Activated B cell treated with CpG ODN at 0.5 μM for 24 hours (primary cell): ENCODE measurements at regions not wholly inside any gene's neighbourhood (a gene's known extent, or its start where the extent isn't known, plus 50 kb on each side); places are given as distances from the start of the nearest gene placed in this dataset.

Source experiments
- ATAC-seq: fragments of 200-7000 bp; cut with Tn5 transposase; one replicate; pipeline ENCODE4 v1.10.0; 2021; ENCODE audit warnings: low read depth, mild to moderate bottlenecking, moderate library complexity
- CTCF ChIA-PET: fragments of 350-600 bp; sonication (Branson Sonifier 250); formaldehyde crosslinking; loops from one replicate; lab custom pipeline; 2021; ENCODE audit warnings: antibody characterized with exemption; lab: Charles Lee
- POLR2A ChIA-PET: fragments of 350-600 bp; sonication (Branson Sonifier 250); formaldehyde crosslinking; loops from one replicate; lab custom pipeline; 2021; ENCODE audit warnings: antibody characterized with exemption; lab: Charles Lee
- DNase-seq: peaks from one replicate; pipeline ENCODE4 v3.0.0; 2022
- H3K27ac Mint-ChIP-seq: one replicate; pipeline ENCODE4 v1.8.0; 2020; ENCODE audit warnings: mixed read lengths
- H3K27me3 Mint-ChIP-seq: one replicate; pipeline ENCODE4 v1.8.0; 2021; ENCODE audit warnings: mixed read lengths
- H3K36me3 Mint-ChIP-seq: one replicate; pipeline ENCODE4 v1.8.0; 2021; ENCODE audit warnings: low read depth, mixed read lengths
- H3K4me1 Mint-ChIP-seq: one replicate; pipeline ENCODE4 v1.8.0; 2021; ENCODE audit warnings: mixed read lengths
- H3K4me3 Mint-ChIP-seq: one replicate; pipeline ENCODE4 v1.8.0; 2020; ENCODE audit warnings: mild to moderate bottlenecking, mixed read lengths
- H3K9me3 Mint-ChIP-seq: one replicate; pipeline ENCODE4 v1.8.0; 2020; ENCODE audit warnings: mixed read lengths
- intact Hi-C: fragments of 100-400 bp; cut with micrococcal nuclease; formaldehyde crosslinking; loops from one replicate; pipeline ENCODE4 v1.15.1; 2024
- TF ChIP-seq, protein P1 (sequence below): fragments of 200-600 bp; IDR thresholded peaks from one replicate; pipeline ENCODE4 v1.8.0; 2022; ENCODE audit warnings: antibody characterized with exemption, mild to moderate bottlenecking

DNA sequence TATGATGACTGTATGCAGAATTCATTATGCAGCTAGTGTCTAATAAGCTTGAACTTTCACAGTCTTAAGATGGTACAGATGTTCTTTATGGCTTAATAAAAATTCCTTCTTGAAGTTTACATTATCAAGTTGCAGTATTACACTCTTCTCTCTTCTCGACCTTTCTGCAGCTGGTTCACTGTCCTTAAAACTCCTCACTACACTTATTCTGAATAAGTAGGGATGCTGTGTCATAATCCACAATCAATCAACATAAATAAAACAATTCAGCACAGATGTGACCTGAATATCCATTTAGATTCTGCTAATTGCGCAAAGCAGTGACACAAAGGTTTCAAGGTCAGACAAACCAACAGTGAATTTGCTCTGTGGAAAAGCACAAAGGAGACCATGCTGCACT lies 356.8 kb downstream of the SUCLG1 start:
- CTCF ChIA-PET: no interaction called here
- ATAC-seq (no peak), DNase-seq (no peak)
- H3K27ac Mint-ChIP-seq: no peak overlapping the region
- POLR2A ChIA-PET: no interaction called here
- intact Hi-C loops: no loop called here
- no peaks in the 10 kb centered on the region for H3K36me3 Mint-ChIP-seq
- H3K4me3 Mint-ChIP-seq: no peak overlapping the region
- no peaks in the 10 kb centered on the region for H3K27me3 Mint-ChIP-seq
- no peaks in the 10 kb centered on the region for H3K4me1 Mint-ChIP-seq
- peaks cover 14% of the 10 kb centered on the region for H3K9me3 Mint-ChIP-seq
- TF ChIP-seq, protein P1, sequence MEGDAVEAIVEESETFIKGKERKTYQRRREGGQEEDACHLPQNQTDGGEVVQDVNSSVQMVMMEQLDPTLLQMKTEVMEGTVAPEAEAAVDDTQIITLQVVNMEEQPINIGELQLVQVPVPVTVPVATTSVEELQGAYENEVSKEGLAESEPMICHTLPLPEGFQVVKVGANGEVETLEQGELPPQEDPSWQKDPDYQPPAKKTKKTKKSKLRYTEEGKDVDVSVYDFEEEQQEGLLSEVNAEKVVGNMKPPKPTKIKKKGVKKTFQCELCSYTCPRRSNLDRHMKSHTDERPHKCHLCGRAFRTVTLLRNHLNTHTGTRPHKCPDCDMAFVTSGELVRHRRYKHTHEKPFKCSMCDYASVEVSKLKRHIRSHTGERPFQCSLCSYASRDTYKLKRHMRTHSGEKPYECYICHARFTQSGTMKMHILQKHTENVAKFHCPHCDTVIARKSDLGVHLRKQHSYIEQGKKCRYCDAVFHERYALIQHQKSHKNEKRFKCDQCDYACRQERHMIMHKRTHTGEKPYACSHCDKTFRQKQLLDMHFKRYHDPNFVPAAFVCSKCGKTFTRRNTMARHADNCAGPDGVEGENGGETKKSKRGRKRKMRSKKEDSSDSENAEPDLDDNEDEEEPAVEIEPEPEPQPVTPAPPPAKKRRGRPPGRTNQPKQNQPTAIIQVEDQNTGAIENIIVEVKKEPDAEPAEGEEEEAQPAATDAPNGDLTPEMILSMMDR: no peak

DNA sequence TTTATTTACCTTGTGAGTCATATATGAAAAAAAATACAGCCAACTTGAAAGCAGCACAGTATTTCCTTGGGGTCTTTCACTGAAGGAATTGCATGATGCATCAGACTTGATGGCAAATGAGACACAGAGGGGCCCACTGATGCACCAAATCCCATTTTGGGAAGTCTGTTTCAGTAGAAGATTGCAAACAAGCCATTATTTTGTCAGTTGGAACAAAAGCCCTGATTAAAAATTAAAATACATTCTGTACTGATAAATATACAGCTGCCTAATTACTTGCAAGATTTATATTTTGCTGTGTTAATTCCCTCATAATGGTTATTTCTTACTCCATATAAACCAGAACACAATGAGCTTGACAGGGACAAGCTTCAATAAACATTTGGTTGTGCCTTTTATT lies 370.4 kb downstream of the SUCLG1 start:
- TF ChIP-seq, protein P1: no peak
- Mint-ChIP-seq H3K36me3 (no peaks in the 10 kb centered on the region), H3K9me3 (peaks cover 5% of the 10 kb centered on the region), H3K4me1 (no peaks in the 10 kb centered on the region), H3K4me3 (no peak overlapping the region), H3K27ac (no peak overlapping the region), H3K27me3 (peaks cover 1% of the 10 kb centered on the region)
- ATAC-seq (no peak), DNase-seq (no peak)
- ChIA-PET POLR2A (no interaction called here), CTCF (no interaction called here)
- intact Hi-C loops: no loop called here

DNA sequence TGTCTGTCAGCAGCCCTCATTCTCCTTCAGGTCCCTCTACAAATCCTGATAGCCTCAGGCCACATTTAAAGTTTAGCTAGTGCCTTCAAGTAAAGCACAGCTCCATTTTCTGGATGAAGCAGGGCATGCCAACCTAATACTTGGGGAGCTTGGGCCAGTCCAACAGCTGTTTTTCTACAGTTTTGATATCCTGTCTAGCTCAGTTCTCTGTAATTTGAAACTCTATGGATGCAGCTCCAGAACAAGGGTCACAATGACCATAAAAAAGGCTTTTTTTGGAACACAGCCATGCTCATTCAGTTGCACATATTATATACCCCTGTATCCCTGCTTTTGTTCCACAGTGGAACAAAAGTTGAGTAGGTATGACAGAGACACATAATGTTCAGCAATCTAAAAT lies 373.5 kb downstream of the SUCLG1 start:
- no peaks in the 10 kb centered on the region for H3K36me3 Mint-ChIP-seq
- H3K4me3 Mint-ChIP-seq: no peak overlapping the region
- intact Hi-C loops: no loop called here
- ATAC-seq (no peak), DNase-seq (no peak)
- no peak overlapping the region for H3K27ac Mint-ChIP-seq
- H3K27me3 Mint-ChIP-seq: peaks cover 1% of the 10 kb centered on the region
- H3K4me1 Mint-ChIP-seq: no peaks in the 10 kb centered on the region
- POLR2A ChIA-PET: no interaction called here
- CTCF ChIA-PET: no interaction called here
- TF ChIP-seq, protein P1: no peak
- no peaks in the 10 kb centered on the region for H3K9me3 Mint-ChIP-seq

DNA sequence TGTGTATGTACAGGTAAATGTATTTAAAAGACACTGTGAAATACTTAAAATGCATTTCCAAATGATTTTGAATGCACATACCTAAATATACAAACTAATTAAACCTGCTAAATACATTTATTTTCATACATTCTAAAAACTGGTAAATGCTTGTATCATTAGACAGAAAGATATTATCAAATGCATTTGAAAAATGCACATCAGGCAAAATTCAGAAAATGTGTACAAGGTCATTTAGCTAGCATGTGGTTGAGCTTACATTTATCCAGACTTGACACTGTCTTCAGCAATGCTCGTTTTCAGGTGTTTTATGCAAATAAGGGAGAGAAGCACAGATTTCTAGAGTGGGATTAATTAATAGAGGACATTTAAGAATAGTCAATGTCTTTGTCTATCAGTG lies 374.2 kb downstream of the SUCLG1 start:
- ChIA-PET POLR2A (no interaction called here), CTCF (no interaction called here)
- H3K9me3 Mint-ChIP-seq: no peaks in the 10 kb centered on the region
- DNase-seq (no peak), ATAC-seq (no peak)
- H3K27me3 Mint-ChIP-seq: peaks cover 1% of the 10 kb centered on the region
- TF ChIP-seq, protein P1: no peak
- no peaks in the 10 kb centered on the region for H3K4me1 Mint-ChIP-seq
- intact Hi-C loops: no loop called here
- no peak overlapping the region for H3K27ac Mint-ChIP-seq
- H3K4me3 Mint-ChIP-seq: no peak overlapping the region
- no peaks in the 10 kb centered on the region for H3K36me3 Mint-ChIP-seq

DNA sequence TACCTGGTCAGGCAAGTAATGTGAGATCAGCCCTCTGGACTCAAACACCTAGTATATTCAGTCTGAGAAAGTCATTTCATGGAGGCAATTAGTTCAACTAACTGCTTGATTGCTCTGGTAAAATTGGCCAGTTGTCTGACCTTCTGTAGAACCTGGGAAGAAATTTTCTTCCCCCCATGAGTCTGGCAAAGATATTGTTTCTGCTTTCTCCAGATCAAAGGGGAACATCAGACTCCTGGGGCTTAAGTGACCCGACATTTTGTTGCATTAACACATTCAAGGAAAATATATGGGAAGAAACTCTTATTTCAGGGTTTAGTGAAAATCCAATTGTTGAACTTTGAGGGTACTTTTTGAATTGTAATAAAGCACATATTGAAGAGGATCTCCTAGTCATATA lies 375.1 kb downstream of the SUCLG1 start:
- TF ChIP-seq, protein P1: no peak
- no peaks in the 10 kb centered on the region for H3K36me3 Mint-ChIP-seq
- no peak overlapping the region for H3K27ac Mint-ChIP-seq
- DNase-seq: no peak
- CTCF ChIA-PET: no interaction called here
- ATAC-seq: no peak
- no peaks in the 10 kb centered on the region for H3K4me1 Mint-ChIP-seq
- POLR2A ChIA-PET: no interaction called here
- peaks cover 1% of the 10 kb centered on the region for H3K27me3 Mint-ChIP-seq
- intact Hi-C loops: no loop called here
- no peak overlapping the region for H3K4me3 Mint-ChIP-seq
- H3K9me3 Mint-ChIP-seq: no peaks in the 10 kb centered on the region
